Pancreas (tissue), 10 donors: ENCODE measurements at regions not wholly inside any gene's neighbourhood (a gene's known extent, or its start where the extent isn't known, plus 50 kb on each side); places are given as distances from the start of the nearest gene placed in this dataset.
"Not testable (repeated sequence)": the region's sequence is repeated elsewhere in the genome, so short reads cannot be mapped to it uniquely, and the experiment has no call there.

Experiments used
- ATAC-seq, 4 donors: fragments of 200-7000 bp; cut with Tn5 transposase; one replicate each; pipeline versions ENCODE4 v1.8.0 to v1.9.1; 2020; ENCODE audit warnings: mild to moderate bottlenecking in 4 of 4, moderate library complexity in 4 of 4
- DNase-seq, 6 donors: peaks; one replicate each; pipeline ENCODE4 v3.0.0-alpha.2; 2020
- FAIRE-seq: peaks from 2 replicates; lab custom pipeline; 2012; peaks lifted over from hg19 to GRCh38; lab: Jason Lieb, UNC
- H3K27ac ChIP-seq, 4 donors: fragments of 200-600 bp; sonication (generic); 1 replicate in 3 of 4; 2 replicates in 1 of 4; pipeline versions ENCODE4 v1.5.0 to v1.8.0; 2020
- H3K27me3 ChIP-seq, 4 donors: fragments of 200-600 bp; one replicate each; pipeline ENCODE4 v1.8.0; 2021
- H3K36me3 ChIP-seq, 3 donors: fragments of 200-600 bp; sonication (generic) in 1 of 3; one replicate each; pipeline versions ENCODE4 v1.5.0 to v1.8.0; 2020 to 2021
- H3K4me1 ChIP-seq, 3 donors: fragments of 200-600 bp; one replicate each; pipeline ENCODE4 v1.8.0; 2021
- H3K4me3 ChIP-seq, 4 donors: fragments of 200-600 bp; sonication (generic) in 2 of 4; one replicate each; pipeline versions ENCODE4 v1.5.0 to v1.8.0; 2020 to 2021
- H3K9me3 ChIP-seq, 4 donors: fragments of 200-600 bp; one replicate each; pipeline ENCODE4 v1.8.0; 2021
- WGBS, 2 donors: extraction: QIAGEN DNeasy Blood & Tissue Kit; methylation state at CpG; one replicate each; pipeline ENCODE4 v1.1.7; 2013; 5-methylcytosine and 5-hydroxymethylcytosine counted together
- intact Hi-C, 3 donors: fragments of 100-400 bp; cut with DNase I; formaldehyde crosslinking; loops; one replicate each; pipeline versions ENCODE4 v1.11.1 to v1.14.2; 2022
- TF ChIP-seq, protein P1 (sequence below), 4 donors: fragments of 200-600 bp; sonication (generic) in 3 of 4; IDR thresholded peaks; one replicate each; pipeline versions ENCODE4 v1.5.0 to v1.8.0; 2021; ENCODE audit warnings: antibody characterized with exemption in 4 of 4
- donor health status: healthy with polysubstance abuse.
- donor health status: DM: no; HTN: no; CAD: no; lungs with moderate emphysema.
- donor health status: DM: no; HTN: no; CAD: no.
- donor health status: control.
- donor health status: control.
- donor health status: Bipolar disorder and iron deficiency.
- donor health status: DM: yes; HTN: yes; CAD: no.
- donor health status: DM: no; HTN: no; CAD: no.
- donor health status: DM: no; HTN: no; CAD: no.
- donor health status: DM: yes; HTN: yes; CAD: no.

- FAIRE-seq (no peak), ATAC-seq (no peak), DNase-seq (no peak)
- H3K4me3 ChIP-seq = no peak overlapping the region
- 57 to 62% methylated on average over 8 of the region's 8 CpGs for WGBS, 2 donors
- H3K4me1 ChIP-seq = no peaks in the 10 kb centered on the region
- H3K9me3 ChIP-seq = no peaks in the 10 kb centered on the region
- no peaks in the 10 kb centered on the region for H3K27me3 ChIP-seq
- TF ChIP-seq, protein P1, sequence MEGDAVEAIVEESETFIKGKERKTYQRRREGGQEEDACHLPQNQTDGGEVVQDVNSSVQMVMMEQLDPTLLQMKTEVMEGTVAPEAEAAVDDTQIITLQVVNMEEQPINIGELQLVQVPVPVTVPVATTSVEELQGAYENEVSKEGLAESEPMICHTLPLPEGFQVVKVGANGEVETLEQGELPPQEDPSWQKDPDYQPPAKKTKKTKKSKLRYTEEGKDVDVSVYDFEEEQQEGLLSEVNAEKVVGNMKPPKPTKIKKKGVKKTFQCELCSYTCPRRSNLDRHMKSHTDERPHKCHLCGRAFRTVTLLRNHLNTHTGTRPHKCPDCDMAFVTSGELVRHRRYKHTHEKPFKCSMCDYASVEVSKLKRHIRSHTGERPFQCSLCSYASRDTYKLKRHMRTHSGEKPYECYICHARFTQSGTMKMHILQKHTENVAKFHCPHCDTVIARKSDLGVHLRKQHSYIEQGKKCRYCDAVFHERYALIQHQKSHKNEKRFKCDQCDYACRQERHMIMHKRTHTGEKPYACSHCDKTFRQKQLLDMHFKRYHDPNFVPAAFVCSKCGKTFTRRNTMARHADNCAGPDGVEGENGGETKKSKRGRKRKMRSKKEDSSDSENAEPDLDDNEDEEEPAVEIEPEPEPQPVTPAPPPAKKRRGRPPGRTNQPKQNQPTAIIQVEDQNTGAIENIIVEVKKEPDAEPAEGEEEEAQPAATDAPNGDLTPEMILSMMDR (IDR thresholded peaks at IDR 0.05) = no peak
- no peak overlapping the region for H3K27ac ChIP-seq
- intact Hi-C loops = no loop called here
- H3K36me3 ChIP-seq = no peaks in the 10 kb centered on the region
These were observed 485.0 kb upstream of the EDIL3 start for GRCh38 chr5:84869675-84870074.

GRCh38 chr5:84863936-84864335 is 479.3 kb upstream of the EDIL3 start:
- not testable (repeated sequence) for FAIRE-seq

DNA sequence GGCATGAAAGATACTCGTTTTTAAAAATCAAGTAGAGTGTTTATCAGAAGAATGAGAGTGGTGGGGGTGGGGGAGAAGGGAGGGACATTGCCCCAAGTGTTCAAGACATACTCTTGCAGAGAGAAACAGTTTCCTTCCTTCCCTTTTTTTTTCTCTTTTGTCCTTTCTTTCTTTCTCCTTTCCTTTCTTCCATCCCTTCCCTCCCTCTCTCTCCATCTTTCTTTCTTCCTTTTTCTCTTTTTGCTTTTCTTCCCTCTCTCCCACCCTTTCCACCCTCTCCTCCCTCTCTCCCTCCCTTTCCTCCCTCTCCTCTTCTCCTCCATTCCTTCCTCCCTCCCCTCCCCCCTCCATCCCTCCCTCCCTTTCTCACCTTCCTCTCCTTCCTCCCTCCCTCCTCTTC is 478.3 kb upstream of the EDIL3 start:
- TF ChIP-seq, protein P1 (IDR thresholded peaks at IDR 0.05) = no peak

More at GRCh38 chr5:84863936-84864335, 479.3 kb upstream of the EDIL3 start:
- DNase-seq, H3K9me3 ChIP-seq, ATAC-seq, H3K27ac ChIP-seq, H3K4me3 ChIP-seq, H3K4me1 ChIP-seq, H3K27me3 ChIP-seq, H3K36me3 ChIP-seq, intact Hi-C loops: not testable (repeated sequence)
- 91 to 92% methylated on average over 19 of the region's 19 CpGs for WGBS, 2 donors

DNA sequence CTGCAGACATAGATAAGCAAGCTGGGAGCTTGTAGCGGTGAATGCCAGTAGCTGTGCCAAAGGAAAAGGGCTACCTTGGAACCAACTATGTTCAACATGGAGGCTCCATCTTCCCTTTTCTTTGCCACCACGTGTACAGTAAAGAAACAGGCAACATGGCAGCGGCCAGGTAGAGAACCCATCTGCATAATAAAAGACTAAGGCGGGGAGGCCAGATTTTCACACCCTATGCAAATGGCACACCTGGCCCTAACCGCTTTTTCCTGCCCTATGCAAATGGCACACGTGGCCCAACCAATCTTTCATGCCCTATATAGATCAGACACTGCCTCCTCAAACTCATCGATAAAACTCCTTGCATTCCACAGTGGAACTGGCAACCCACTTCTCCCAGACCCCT is 477.5 kb upstream of the EDIL3 start:
- H3K9me3 ChIP-seq = no peaks in the 10 kb centered on the region
- no peaks in the 10 kb centered on the region for H3K4me1 ChIP-seq
- DNase-seq = no peak
- no peak for ATAC-seq
- TF ChIP-seq, protein P1 (IDR thresholded peaks at IDR 0.05) = no peak
- WGBS, 2 donors = 65 to 75% methylated on average over 7 of the region's 7 CpGs
- intact Hi-C loops = no loop called here
- no peak overlapping the region for H3K27ac ChIP-seq
- FAIRE-seq = no peak
- no peak overlapping the region for H3K4me3 ChIP-seq
- H3K36me3 ChIP-seq = no peaks in the 10 kb centered on the region
- H3K27me3 ChIP-seq = no peaks in the 10 kb centered on the region

More for the DNA sequence above, 478.3 kb upstream of the EDIL3 start:
- FAIRE-seq (no peak), DNase-seq (no peak), ATAC-seq (no peak)
- no peak overlapping the region for H3K4me3 ChIP-seq
- 18 to 24% methylated on average over 1 of the region's 1 CpG for WGBS, 2 donors
- no peaks in the 10 kb centered on the region for H3K27me3 ChIP-seq
- H3K36me3 ChIP-seq = no peaks in the 10 kb centered on the region
- no peak overlapping the region for H3K27ac ChIP-seq
- H3K4me1 ChIP-seq = no peaks in the 10 kb centered on the region
- H3K9me3 ChIP-seq = no peaks in the 10 kb centered on the region
- intact Hi-C loops = no loop called here

DNA sequence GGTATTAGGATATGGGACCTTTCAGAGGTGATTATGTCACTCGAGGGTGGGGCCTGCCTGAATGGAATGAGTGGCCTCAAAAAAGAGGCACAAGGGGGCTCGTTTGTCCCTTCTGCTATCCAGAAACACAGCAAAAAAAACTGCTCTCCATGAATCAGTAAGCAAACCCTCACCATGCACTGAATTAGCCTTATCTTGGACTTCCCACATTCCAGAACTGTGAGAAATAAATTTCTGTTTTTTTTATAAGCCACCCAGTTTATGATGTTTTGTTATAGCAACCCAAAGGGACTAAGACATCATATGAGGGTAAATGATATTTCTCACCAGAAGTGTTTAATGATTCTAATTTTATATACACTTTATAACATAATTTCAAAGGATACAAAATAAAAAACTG is 476.6 kb upstream of the EDIL3 start:
- Histone ChIP-seq H3K27ac (no peak overlapping the region), H3K27me3 (no peaks in the 10 kb centered on the region), H3K9me3 (no peaks in the 10 kb centered on the region), H3K36me3 (no peaks in the 10 kb centered on the region), H3K4me3 (no peak overlapping the region), H3K4me1 (no peaks in the 10 kb centered on the region)
- 14 to 16% methylated on average over 2 of the region's 2 CpGs for WGBS, 2 donors
- DNase-seq = no peak
- intact Hi-C loops = no loop called here
- TF ChIP-seq, protein P1 (IDR thresholded peaks at IDR 0.05) = no peak
- no peak for ATAC-seq
- no peak for FAIRE-seq
